ENCODE measurements at regions not wholly inside any gene's neighbourhood (a gene's known extent, or its start where the extent isn't known, plus 50 kb on each side); places are given as distances from the start of the nearest gene placed in this dataset.

DNA sequence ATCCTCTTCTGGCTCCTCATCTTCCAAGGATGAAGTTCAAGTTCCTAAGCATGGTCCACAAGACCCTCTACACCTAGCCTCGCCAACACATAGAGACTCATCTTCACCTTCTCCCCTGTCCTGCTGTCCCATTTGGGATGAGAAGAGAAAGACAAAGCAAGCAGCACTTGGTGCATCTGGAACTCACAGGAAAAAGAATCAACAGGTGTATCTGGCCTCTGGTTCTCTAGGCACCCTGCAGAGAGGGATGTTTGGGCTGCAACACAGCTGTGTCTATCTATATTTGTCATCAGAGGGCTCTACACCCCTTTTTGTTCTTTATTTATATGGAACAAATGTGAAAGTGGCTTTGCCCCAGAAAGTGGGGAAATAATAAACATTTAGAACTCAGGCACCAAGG lies 82.1 kb upstream of the GALNT18 start:
- 14 to 88% (median 17%) methylated on average over 1 of the region's 1 CpG; no CpG with 5 or more reads in 7 of the 10 experiments for WGBS, 10 experiments
- no peak overlapping the region for H3K4me3 ChIP-seq
- no peaks in the 10 kb centered on the region for H3K4me1 ChIP-seq (replicated peaks in 1 of 2)
- in situ Hi-C loops (cut with MboI; ENCODE audit: low pct_unique_long_range_greater_than_20kb in 2 of 9, low sequenced_read_pairs in 9 of 9, unreplicated experiment in 9 of 9) = no loop called here
- ATAC-seq (replicated peaks in 6 of 8) = no peak
- H3K27ac ChIP-seq = no peak overlapping the region

DNA sequence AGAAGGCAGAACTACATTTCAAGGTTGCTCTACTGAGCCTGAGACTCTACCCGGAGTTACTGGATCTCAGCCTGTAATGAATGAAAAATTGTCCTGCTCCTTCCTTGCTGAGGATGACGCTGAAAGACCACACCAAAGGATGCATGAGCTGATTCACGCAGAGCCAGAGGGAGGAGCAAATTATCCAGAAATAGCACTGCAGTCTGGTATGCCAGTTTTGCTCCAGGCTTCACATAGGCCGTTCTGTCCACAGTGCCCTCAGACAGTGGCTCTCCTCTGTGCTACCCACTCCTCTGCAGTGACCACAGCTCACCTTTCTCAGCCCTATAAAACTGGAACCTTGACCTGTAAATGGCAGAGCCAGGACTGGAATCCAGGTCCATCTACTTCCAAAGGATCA lies 79.3 kb upstream of the GALNT18 start:
- no peak overlapping the region for H3K27ac ChIP-seq
- WGBS, 10 experiments = 0 to 100% (median 75%) methylated on average over 1 to 4 of the region's 4 CpGs; no CpG with 5 or more reads in 4 of the 10 experiments
- ATAC-seq (replicated peaks in 6 of 8) = peak in 3 of 8 experiments; percentile 94 to 98 (median 97)
- H3K4me3 ChIP-seq = no peak overlapping the region
- in situ Hi-C loops (cut with MboI; ENCODE audit: low pct_unique_long_range_greater_than_20kb in 2 of 9, low sequenced_read_pairs in 9 of 9, unreplicated experiment in 9 of 9) = no loop called here
- H3K4me1 ChIP-seq (replicated peaks in 1 of 2) = no peaks in the 10 kb centered on the region

GRCh38 chr11:11697796-11698195 lies 76.0 kb upstream of the GALNT18 start:
- no peaks in the 10 kb centered on the region for H3K4me1 ChIP-seq (replicated peaks in 1 of 2)
- no peak for ATAC-seq (replicated peaks in 6 of 8)
- in situ Hi-C loops (cut with MboI; ENCODE audit: low pct_unique_long_range_greater_than_20kb in 2 of 9, low sequenced_read_pairs in 9 of 9, unreplicated experiment in 9 of 9) = no loop called here
- 13 to 100% (median 77%) methylated on average over 1 of the region's 1 CpG; no CpG with 5 or more reads in 2 of the 10 experiments for WGBS, 10 experiments
- H3K27ac ChIP-seq = no peak overlapping the region
- no peak overlapping the region for H3K4me3 ChIP-seq

DNA sequence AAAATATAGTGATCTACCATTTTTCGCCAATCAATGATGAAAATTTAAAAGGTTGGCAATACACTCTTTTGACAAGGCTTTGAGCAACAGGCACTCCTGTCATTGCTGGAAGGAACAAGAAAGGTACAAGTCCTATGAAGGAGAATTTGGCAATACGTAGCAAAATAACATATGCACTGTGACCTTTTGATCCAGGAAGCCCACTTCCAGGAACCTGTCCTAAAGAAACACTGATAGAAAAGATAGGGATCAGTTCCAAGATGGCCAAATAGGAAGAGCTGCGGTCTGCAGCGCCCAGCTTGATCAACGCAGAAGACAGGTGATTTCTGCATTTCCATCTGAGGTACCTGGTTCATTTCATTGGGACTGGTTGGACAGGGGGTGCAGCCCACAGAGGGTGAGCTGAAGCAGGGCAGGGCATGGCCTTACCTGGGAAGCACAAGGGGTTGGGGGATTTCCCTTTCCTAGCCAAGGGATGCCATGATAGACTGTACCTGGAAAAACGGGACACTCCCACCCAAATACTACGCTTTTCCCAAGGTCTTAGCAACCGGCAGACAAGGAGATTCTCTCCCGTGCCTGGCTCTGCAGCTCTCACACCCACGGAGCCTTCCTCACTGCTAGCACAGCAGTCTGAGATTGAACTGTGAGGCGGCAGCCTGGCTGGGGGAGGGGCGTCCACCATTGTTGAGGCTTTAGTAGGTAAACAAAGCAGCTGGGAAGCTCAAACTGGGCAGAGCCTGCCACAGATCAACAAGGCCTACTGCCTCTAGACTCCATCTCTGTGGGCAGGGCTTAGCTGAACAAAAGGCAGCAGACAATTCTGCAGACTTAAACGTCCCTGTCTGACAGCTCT lies 69.7 kb upstream of the GALNT18 start:
- Histone ChIP-seq H3K27ac (peak overlapping the region; percentile 26 to 85), H3K4me1 (replicated peaks in 1 of 2) (peaks cover 10 to 13% of the 10 kb centered on the region in 2 donors), H3K4me3 (no peak overlapping the region)
- ATAC-seq (replicated peaks in 6 of 8) = peak in 5 of 8 experiments; percentile 69 to 95 (median 79)
- 39 to 100% (median 65%) methylated on average over 1 to 10 of the region's 13 CpGs for WGBS, 10 experiments
- in situ Hi-C loops (cut with MboI; ENCODE audit: low pct_unique_long_range_greater_than_20kb in 2 of 9, low sequenced_read_pairs in 9 of 9, unreplicated experiment in 9 of 9) = no loop called here

DNA sequence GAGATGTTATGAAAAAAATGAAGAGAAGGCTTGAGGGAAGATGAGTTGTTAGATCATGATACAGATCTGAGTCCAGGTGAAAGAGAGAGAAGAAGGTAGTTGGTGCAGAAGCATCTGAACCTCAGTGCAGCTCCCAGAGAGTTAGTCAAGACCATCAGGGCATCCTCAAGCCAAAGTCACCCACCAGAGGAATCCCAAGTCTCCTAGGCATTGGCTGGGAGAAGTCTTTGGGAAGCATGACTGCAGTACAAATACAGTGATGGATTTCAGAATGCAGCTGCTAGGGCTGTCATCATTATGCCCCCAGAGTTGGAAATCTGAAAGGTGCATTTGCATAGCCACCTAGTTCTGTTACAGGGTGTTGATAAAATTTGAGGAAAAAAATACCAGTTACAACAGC lies 59.7 kb upstream of the GALNT18 start:
- in situ Hi-C loops (cut with MboI; ENCODE audit: low pct_unique_long_range_greater_than_20kb in 2 of 9, low sequenced_read_pairs in 9 of 9, unreplicated experiment in 9 of 9) = no loop called here
- no peak overlapping the region for H3K27ac ChIP-seq
- no peaks in the 10 kb centered on the region for H3K4me1 ChIP-seq (replicated peaks in 1 of 2)
- H3K4me3 ChIP-seq = no peak overlapping the region
- no peak for ATAC-seq (replicated peaks in 6 of 8)

- H3K27ac ChIP-seq = no peak overlapping the region
- in situ Hi-C loops (cut with MboI; ENCODE audit: low pct_unique_long_range_greater_than_20kb in 2 of 9, low sequenced_read_pairs in 9 of 9, unreplicated experiment in 9 of 9) = no loop called here
- peak in 1 of 8 experiments; percentile 21 for ATAC-seq (replicated peaks in 6 of 8)
- no peaks in the 10 kb centered on the region for H3K4me1 ChIP-seq (replicated peaks in 1 of 2)
- 13 to 100% (median 81%) methylated on average over 1 to 5 of the region's 5 CpGs for WGBS, 10 experiments
- H3K4me3 ChIP-seq = no peak overlapping the region
These were observed 56.0 kb upstream of the GALNT18 start for GRCh38 chr11:11677672-11678356.

GRCh38 chr11:11675671-11676181 lies 53.9 kb upstream of the GALNT18 start:
- Histone ChIP-seq H3K4me1 (replicated peaks in 1 of 2) (peaks cover 0 to 2% of the 10 kb centered on the region in 2 donors), H3K27ac (no peak overlapping the region), H3K4me3 (no peak overlapping the region)
- in situ Hi-C loops (cut with MboI; ENCODE audit: low pct_unique_long_range_greater_than_20kb in 2 of 9, low sequenced_read_pairs in 9 of 9, unreplicated experiment in 9 of 9) = no loop called here
- WGBS, 10 experiments = 18 to 100% (median 90%) methylated on average over 1 to 4 of the region's 4 CpGs; no CpG with 5 or more reads in 1 of the 10 experiments
- no peak for ATAC-seq (replicated peaks in 6 of 8)

DNA sequence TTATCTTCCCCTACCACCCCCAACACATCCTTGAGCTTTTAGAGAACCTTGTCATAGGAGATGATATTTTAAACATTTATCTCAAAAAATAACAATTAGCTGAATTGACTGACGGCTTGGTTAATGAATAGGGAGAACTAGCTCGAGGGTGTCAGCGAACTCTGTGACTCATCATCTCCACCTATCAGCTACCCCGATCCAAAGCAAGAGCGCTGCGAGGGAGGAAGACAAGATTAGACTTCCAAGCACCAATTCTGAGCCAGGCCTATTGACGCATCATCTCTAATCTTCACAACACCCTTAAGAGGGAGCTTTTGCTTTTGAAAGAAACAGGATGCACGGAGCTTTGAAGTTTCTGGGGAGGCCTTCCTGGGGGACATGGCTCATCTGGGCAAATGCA lies 51.0 kb upstream of the GALNT18 start:
- in situ Hi-C loops (cut with MboI; ENCODE audit: low pct_unique_long_range_greater_than_20kb in 2 of 9, low sequenced_read_pairs in 9 of 9, unreplicated experiment in 9 of 9) = no loop called here
- 35 to 81% (median 75%) methylated on average over 3 to 6 of the region's 8 CpGs; no CpG with 5 or more reads in 3 of the 10 experiments for WGBS, 10 experiments
- Histone ChIP-seq H3K27ac (no peak overlapping the region), H3K4me3 (no peak overlapping the region), H3K4me1 (replicated peaks in 1 of 2) (peaks cover 13 to 16% of the 10 kb centered on the region in 2 donors)
- ATAC-seq (replicated peaks in 6 of 8) = no peak

- Histone ChIP-seq H3K27ac (no peak overlapping the region), H3K4me3 (no peak overlapping the region), H3K4me1 (replicated peaks in 1 of 2) (peaks cover 13 to 16% of the 10 kb centered on the region in 2 donors)
- in situ Hi-C loops (cut with MboI; ENCODE audit: low pct_unique_long_range_greater_than_20kb in 2 of 9, low sequenced_read_pairs in 9 of 9, unreplicated experiment in 9 of 9) = no loop called here
- ATAC-seq (replicated peaks in 6 of 8) = no peak
- 40 to 100% (median 97%) methylated on average over 1 to 2 of the region's 3 CpGs; no CpG with 5 or more reads in 4 of the 10 experiments for WGBS, 10 experiments
These were observed 50.3 kb upstream of the GALNT18 start for GRCh38 chr11:11672101-11672500.
